Pulmonary artery endothelial cell (primary cell): ENCODE measurements at regions not wholly inside any gene's neighbourhood (a gene's known extent, or its start where the extent isn't known, plus 50 kb on each side); places are given as distances from the start of the nearest gene placed in this dataset.

Experiments used
- DNase-seq: peaks from one replicate; pipeline ENCODE4 v3.0.0-alpha.2; 2011; ENCODE audit warnings: low read depth, low spot score

GRCh38 chr6:19137505-19137904, 699.7 kb upstream of the ID4 start:
- no peak for DNase-seq

- DNase-seq, result no peak
These were observed 694.9 kb upstream of the ID4 start for GRCh38 chr6:19142275-19142674.

- DNase-seq, result no peak
These were observed 686.9 kb upstream of the ID4 start for GRCh38 chr6:19150307-19150706.

GRCh38 chr6:19153270-19153980, 683.7 kb upstream of the ID4 start:
- no peak for DNase-seq

GRCh38 chr6:19153981-19154295, 683.2 kb upstream of the ID4 start:
- no peak for DNase-seq

- DNase-seq, result no peak
These were observed 680.7 kb upstream of the ID4 start for GRCh38 chr6:19156443-19156842.

GRCh38 chr6:19157486-19157885, 679.7 kb upstream of the ID4 start:
- no peak for DNase-seq

GRCh38 chr6:19158586-19158985, 678.6 kb upstream of the ID4 start:
- DNase-seq, result no peak

- DNase-seq, result no peak
These were observed 678.1 kb upstream of the ID4 start for GRCh38 chr6:19159089-19159488.

- no peak for DNase-seq
These were observed 677.6 kb upstream of the ID4 start for GRCh38 chr6:19159561-19159960.

GRCh38 chr6:19160081-19160730, 677.0 kb upstream of the ID4 start:
- no peak for DNase-seq

- DNase-seq, result no peak
These were observed 669.9 kb upstream of the ID4 start for GRCh38 chr6:19167251-19167650.

GRCh38 chr6:19169366-19169765, 667.8 kb upstream of the ID4 start:
- DNase-seq, result no peak

- DNase-seq, result no peak
These were observed 662.1 kb upstream of the ID4 start for GRCh38 chr6:19175023-19175422.

GRCh38 chr6:19180348-19181072, 656.7 kb upstream of the ID4 start:
- DNase-seq, result no peak

GRCh38 chr6:19181211-19181610, 656.0 kb upstream of the ID4 start:
- no peak for DNase-seq

GRCh38 chr6:19193624-19194023, 643.5 kb upstream of the ID4 start:
- no peak for DNase-seq

- no peak for DNase-seq
These were observed 632.7 kb upstream of the ID4 start for GRCh38 chr6:19204445-19204844.

GRCh38 chr6:19205076-19205475, 632.1 kb upstream of the ID4 start:
- DNase-seq, result no peak

GRCh38 chr6:19209202-19209601, 628.0 kb upstream of the ID4 start:
- DNase-seq, result no peak

GRCh38 chr6:19210849-19211590, 626.1 kb upstream of the ID4 start:
- DNase-seq, result no peak

- DNase-seq, result no peak
These were observed 622.9 kb upstream of the ID4 start for GRCh38 chr6:19214231-19214630.
